Gastroesophageal sphincter (tissue), 4 donors: ENCODE measurements at regions not wholly inside any gene's neighbourhood (a gene's known extent, or its start where the extent isn't known, plus 50 kb on each side); places are given as distances from the start of the nearest gene placed in this dataset.
A peak's percentile ranks its signal among the peaks of the same experiment; 100 is the strongest.

Experiments
- ATAC-seq: fragments of 150-250 bp; one replicate; pipeline ENCODE4 v1.9.1; 2016; ENCODE audit warnings: mild to moderate bottlenecking, moderate library complexity
- H3K27ac ChIP-seq, 4 donors: fragments of 200-600 bp; sonication (generic) in 3 of 4; 1 replicate in 3 of 4; 2 replicates in 1 of 4; pipeline ENCODE4 v1.5.1; 2016 to 2019
- H3K27me3 ChIP-seq: fragments of 200-600 bp; sonication (generic); one replicate; pipeline ENCODE4 v1.5.1; 2019
- H3K36me3 ChIP-seq, 2 donors: fragments of 200-600 bp; sonication (generic); one replicate each; pipeline ENCODE4 v1.5.1; 2019; ENCODE audit warnings: control low read depth in 1 of 2
- H3K4me1 ChIP-seq, 3 donors: fragments of 200-600 bp; sonication (generic); 1 replicate in 2 of 3; 2 replicates in 1 of 3; pipeline ENCODE4 v1.5.1; 2016 to 2019; ENCODE audit warnings: control low read depth in 2 of 3
- H3K4me3 ChIP-seq, 2 donors: fragments of 200-600 bp; sonication (generic); one replicate each; pipeline ENCODE4 v1.5.1; 2019; ENCODE audit warnings: mild to moderate bottlenecking in 1 of 2, moderate library complexity in 1 of 2
- H3K9me3 ChIP-seq, 3 donors: fragments of 200-600 bp; sonication (generic); one replicate each; pipeline ENCODE4 v1.5.1; 2017 to 2019; ENCODE audit warnings: control low read depth in 2 of 3
- CTCF ChIP-seq, 4 experiments: fragments of 200-600 bp in 2 of 4; fragments of 450-650 bp in 2 of 4; sonication (generic) in 1 of 4; IDR thresholded peaks; one replicate each; pipeline ENCODE4 v1.5.1; 2017 to 2019; ENCODE audit warnings: antibody characterized with exemption in 4 of 4, mild to moderate bottlenecking in 2 of 4, moderate library complexity in 2 of 4
- EP300 ChIP-seq: sonication (generic); formaldehyde crosslinking; IDR thresholded peaks from one replicate; pipeline ENCODE4 v1.6.1; 2017; ENCODE audit warnings: antibody characterized with exemption, mild to moderate bottlenecking
- POLR2A ChIP-seq, 2 donors: fragments of 450-650 bp; IDR thresholded peaks; one replicate each; pipeline ENCODE4 v1.6.1; 2017; ENCODE audit warnings: antibody characterized with exemption in 2 of 2, mild to moderate bottlenecking in 2 of 2, moderate library complexity in 1 of 2
- POLR2AphosphoS5 ChIP-seq: sonication (generic); formaldehyde crosslinking; IDR thresholded peaks from one replicate; pipeline ENCODE4 v1.6.1; 2017; ENCODE audit warnings: antibody characterized with exemption
- WGBS, 2 donors: methylation state at CpG; one replicate each; pipeline ENCODE4 v1.1.5; 2018; ENCODE audit warnings: low coverage in 1 of 2; 5-methylcytosine and 5-hydroxymethylcytosine counted together

- TF ChIP-seq CTCF (IDR thresholded peaks at IDR 0.05) (no peak), POLR2AphosphoS5 (no peak), EP300 (no peak), POLR2A (IDR thresholded peaks at IDR 0.05) (no peak)
- H3K9me3 ChIP-seq: no peaks in the 10 kb centered on the region
- H3K36me3 ChIP-seq: no peaks in the 10 kb centered on the region
- no peaks in the 10 kb centered on the region for H3K27me3 ChIP-seq
- peaks cover 6 to 62% (median 16%) of the 10 kb centered on the region in 3 donors for H3K4me1 ChIP-seq
- H3K27ac ChIP-seq: peak overlapping the region in 3 of 4 donors; percentile 39 to 85 (median 58)
- H3K4me3 ChIP-seq: no peak overlapping the region
- no peak for ATAC-seq
- 34 to 69% methylated on average over 3 of the region's 3 CpGs for WGBS, 2 donors
Observed at GRCh38 chr2:37851828-37852584, 73.1 kb upstream of the RMDN2 start.

GRCh38 chr2:37852585-37853014 lies 72.5 kb upstream of the RMDN2 start:
- no peaks in the 10 kb centered on the region for H3K27me3 ChIP-seq
- H3K27ac ChIP-seq: peak overlapping the region in 3 of 4 donors; percentile 39 to 85 (median 58)
- no peaks in the 10 kb centered on the region for H3K36me3 ChIP-seq
- 100% methylated on average over 1 of the region's 1 CpG for WGBS, 2 donors
- no peaks in the 10 kb centered on the region for H3K9me3 ChIP-seq
- TF ChIP-seq CTCF (IDR thresholded peaks at IDR 0.05) (no peak), POLR2A (IDR thresholded peaks at IDR 0.05) (no peak), POLR2AphosphoS5 (no peak), EP300 (no peak)
- H3K4me3 ChIP-seq: no peak overlapping the region
- ATAC-seq: no peak
- H3K4me1 ChIP-seq: peaks cover 7 to 68% (median 16%) of the 10 kb centered on the region in 3 donors

- ATAC-seq: no peak
- Histone ChIP-seq H3K4me1 (peaks cover 10 to 85% (median 22%) of the 10 kb centered on the region in 3 donors), H3K4me3 (no peak overlapping the region), H3K36me3 (no peaks in the 10 kb centered on the region), H3K9me3 (peaks cover 0 to 9% (median 1%) of the 10 kb centered on the region in 3 donors), H3K27me3 (no peaks in the 10 kb centered on the region), H3K27ac (peak overlapping the region; percentile 61 to 85 (median 72))
- TF ChIP-seq CTCF (IDR thresholded peaks at IDR 0.05) (no peak), POLR2AphosphoS5 (no peak), POLR2A (IDR thresholded peaks at IDR 0.05) (no peak), EP300 (no peak)
- 68 to 83% methylated on average over 6 of the region's 7 CpGs for WGBS, 2 donors
Observed at GRCh38 chr2:37854676-37855282, 70.3 kb upstream of the RMDN2 start.

GRCh38 chr2:37855283-37856041 lies 69.6 kb upstream of the RMDN2 start:
- TF ChIP-seq POLR2AphosphoS5 (no peak), EP300 (no peak), POLR2A (IDR thresholded peaks at IDR 0.05) (no peak), CTCF (IDR thresholded peaks at IDR 0.05) (no peak)
- H3K36me3 ChIP-seq: no peaks in the 10 kb centered on the region
- no peak overlapping the region for H3K4me3 ChIP-seq
- peaks cover 10 to 82% (median 22%) of the 10 kb centered on the region in 3 donors for H3K4me1 ChIP-seq
- peaks cover 0 to 10% (median 1%) of the 10 kb centered on the region in 3 donors for H3K9me3 ChIP-seq
- peak overlapping the region; percentile 61 to 85 (median 72) for H3K27ac ChIP-seq
- 18% methylated on average over 6 of the region's 13 CpGs; no CpG with 5 or more reads in 1 of the 2 donors for WGBS, 2 donors
- ATAC-seq: peak; percentile 53
- no peaks in the 10 kb centered on the region for H3K27me3 ChIP-seq
